GM21529 (cell line): ENCODE measurements at regions not wholly inside any gene's neighbourhood (a gene's known extent, or its start where the extent isn't known, plus 50 kb on each side); places are given as distances from the start of the nearest gene placed in this dataset.

Experiments
- ATAC-seq: cut with Tn5 transposase; IDR thresholded peaks from one replicate; pipeline ENCODE4 v1.9.1; 2021; ENCODE audit not compliant: unreplicated experiment

- no peak for ATAC-seq
These were observed 60.3 kb downstream of the SEC61B start for GRCh38 chr9:99282406-99282805.

GRCh38 chr9:99285965-99286364 is 63.9 kb downstream of the SEC61B start:
- no peak for ATAC-seq

- ATAC-seq = no peak
These were observed 64.5 kb downstream of the SEC61B start for GRCh38 chr9:99286536-99286935.

GRCh38 chr9:99287641-99288040 is 65.6 kb downstream of the SEC61B start:
- ATAC-seq = no peak

GRCh38 chr9:99288830-99289229 is 66.7 kb downstream of the SEC61B start:
- ATAC-seq = no peak

- ATAC-seq = no peak
These were observed 72.9 kb downstream of the SEC61B start for GRCh38 chr9:99294850-99295461.

- no peak for ATAC-seq
These were observed 74.3 kb downstream of the SEC61B start for GRCh38 chr9:99296291-99296951.

- no peak for ATAC-seq
These were observed 76.5 kb downstream of the SEC61B start for GRCh38 chr9:99298614-99299013.

- ATAC-seq = no peak
These were observed 77.4 kb downstream of the SEC61B start for GRCh38 chr9:99299211-99300102.

- ATAC-seq = no peak
These were observed 78.0 kb downstream of the SEC61B start for GRCh38 chr9:99300103-99300439.

- ATAC-seq = no peak
These were observed 78.5 kb downstream of the SEC61B start for GRCh38 chr9:99300603-99301002.

GRCh38 chr9:99303177-99303576 is 81.1 kb downstream of the SEC61B start:
- ATAC-seq = no peak

GRCh38 chr9:99305124-99305523 is 83.0 kb downstream of the SEC61B start:
- no peak for ATAC-seq

GRCh38 chr9:99305820-99306811 is 84.0 kb downstream of the SEC61B start:
- no peak for ATAC-seq

GRCh38 chr9:99307851-99308250 is 85.8 kb downstream of the SEC61B start:
- ATAC-seq = no peak

- no peak for ATAC-seq
These were observed 87.3 kb downstream of the SEC61B start for GRCh38 chr9:99309141-99309939.

GRCh38 chr9:99312736-99313135 is 90.7 kb downstream of the SEC61B start:
- no peak for ATAC-seq

GRCh38 chr9:99319048-99319447 is 97.0 kb downstream of the SEC61B start:
- no peak for ATAC-seq

GRCh38 chr9:99322299-99322698 is 100.2 kb downstream of the SEC61B start:
- ATAC-seq = no peak
